Calu3 (cell line): ENCODE measurements at regions not wholly inside any gene's neighbourhood (a gene's known extent, or its start where the extent isn't known, plus 50 kb on each side); places are given as distances from the start of the nearest gene placed in this dataset.

ENCODE experiments used
- BruUV-seq: library from RNA; stranded (reverse); fragments of 400-500 nt; replicated peaks from 2 replicates; lab custom pipeline; 2021; lab: Mats Ljungman, UMichigan
- CTCF ChIA-PET: fragments of 300-600 bp; sonication (Branson Sonifier 250); formaldehyde crosslinking; loops from one replicate; lab custom pipeline; 2022; ENCODE audit warnings: antibody characterized with exemption; lab: Charles Lee
- DNase-seq: peaks from one replicate; pipeline ENCODE4 v3.0.0; 2022
- H3K27ac Mint-ChIP-seq: one replicate; pipeline ENCODE4 v1.8.0; 2022; ENCODE audit warnings: mixed read lengths; ENCODE audit not compliant: unreplicated experiment
- H3K27me3 Mint-ChIP-seq: one replicate; pipeline ENCODE4 v1.8.0; 2022; ENCODE audit warnings: mixed read lengths; ENCODE audit not compliant: unreplicated experiment
- H3K36me3 Mint-ChIP-seq: one replicate; pipeline ENCODE4 v1.8.0; 2022; ENCODE audit warnings: mild to moderate bottlenecking, moderate library complexity, mixed read lengths; ENCODE audit not compliant: insufficient read depth, unreplicated experiment
- H3K4me1 Mint-ChIP-seq: one replicate; pipeline ENCODE4 v1.8.0; 2022; ENCODE audit warnings: mild to moderate bottlenecking, low read depth, mixed read lengths; ENCODE audit not compliant: unreplicated experiment
- H3K4me3 Mint-ChIP-seq: one replicate; pipeline ENCODE4 v1.8.0; 2022; ENCODE audit warnings: mild to moderate bottlenecking, low read depth, moderate library complexity, mixed read lengths; ENCODE audit not compliant: unreplicated experiment
- H3K9me3 Mint-ChIP-seq: one replicate; pipeline ENCODE4 v1.8.0; 2022; ENCODE audit warnings: low read depth, mixed read lengths; ENCODE audit not compliant: unreplicated experiment
- intact Hi-C: fragments of 100-400 bp; cut with micrococcal nuclease; formaldehyde crosslinking; loops from one replicate; pipeline ENCODE4 v1.10.0; 2022; ENCODE audit not compliant: unreplicated experiment
- TF ChIP-seq, protein P1 (sequence below): fragments of 200-600 bp; IDR thresholded peaks from one replicate; pipeline ENCODE4 v1.8.0; 2022; ENCODE audit warnings: antibody characterized with exemption; ENCODE audit not compliant: unreplicated experiment

DNA sequence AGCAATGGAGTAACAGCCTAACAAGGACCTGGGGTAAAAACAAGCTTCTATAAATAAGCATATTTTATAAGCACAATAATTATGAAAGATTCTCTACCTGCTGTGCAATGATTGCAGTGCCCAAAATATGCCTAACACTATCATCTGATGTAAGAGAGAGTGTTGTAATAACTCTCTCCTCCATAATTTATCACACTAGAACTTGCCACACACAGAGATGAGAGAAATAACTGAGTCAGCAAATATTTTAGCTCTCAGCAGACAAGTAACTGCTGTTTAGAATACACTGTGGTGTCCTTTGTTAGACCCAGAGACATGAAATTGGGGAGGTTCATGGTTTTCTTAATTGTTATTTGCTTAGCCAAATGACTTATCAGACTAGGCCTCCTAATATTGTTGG lies 105.3 kb upstream of the ACP3 start:
- no peak overlapping the region for H3K27ac Mint-ChIP-seq
- no peak for DNase-seq
- no peaks in the 10 kb centered on the region for H3K9me3 Mint-ChIP-seq
- no peaks in the 10 kb centered on the region for H3K27me3 Mint-ChIP-seq
- CTCF ChIA-PET = interaction anchor here (0.6 to 3.1 kb wide), 4 partner anchors 17 to 182 kb away, joined by 4 to 26 read pairs (median 10); no protein-coding TSS in a partner anchor
- H3K4me1 Mint-ChIP-seq = peaks cover 12% of the 10 kb centered on the region
- H3K36me3 Mint-ChIP-seq = no peaks in the 10 kb centered on the region
- TF ChIP-seq, protein P1, sequence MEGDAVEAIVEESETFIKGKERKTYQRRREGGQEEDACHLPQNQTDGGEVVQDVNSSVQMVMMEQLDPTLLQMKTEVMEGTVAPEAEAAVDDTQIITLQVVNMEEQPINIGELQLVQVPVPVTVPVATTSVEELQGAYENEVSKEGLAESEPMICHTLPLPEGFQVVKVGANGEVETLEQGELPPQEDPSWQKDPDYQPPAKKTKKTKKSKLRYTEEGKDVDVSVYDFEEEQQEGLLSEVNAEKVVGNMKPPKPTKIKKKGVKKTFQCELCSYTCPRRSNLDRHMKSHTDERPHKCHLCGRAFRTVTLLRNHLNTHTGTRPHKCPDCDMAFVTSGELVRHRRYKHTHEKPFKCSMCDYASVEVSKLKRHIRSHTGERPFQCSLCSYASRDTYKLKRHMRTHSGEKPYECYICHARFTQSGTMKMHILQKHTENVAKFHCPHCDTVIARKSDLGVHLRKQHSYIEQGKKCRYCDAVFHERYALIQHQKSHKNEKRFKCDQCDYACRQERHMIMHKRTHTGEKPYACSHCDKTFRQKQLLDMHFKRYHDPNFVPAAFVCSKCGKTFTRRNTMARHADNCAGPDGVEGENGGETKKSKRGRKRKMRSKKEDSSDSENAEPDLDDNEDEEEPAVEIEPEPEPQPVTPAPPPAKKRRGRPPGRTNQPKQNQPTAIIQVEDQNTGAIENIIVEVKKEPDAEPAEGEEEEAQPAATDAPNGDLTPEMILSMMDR = no peak
- no peak overlapping the region for H3K4me3 Mint-ChIP-seq
- intact Hi-C loops = loop anchor here (1.0 to 5.0 kb wide), 3 partner anchors 32 to 1180 kb away; no protein-coding TSS in a partner anchor
- no TSS peak for BruUV-seq

DNA sequence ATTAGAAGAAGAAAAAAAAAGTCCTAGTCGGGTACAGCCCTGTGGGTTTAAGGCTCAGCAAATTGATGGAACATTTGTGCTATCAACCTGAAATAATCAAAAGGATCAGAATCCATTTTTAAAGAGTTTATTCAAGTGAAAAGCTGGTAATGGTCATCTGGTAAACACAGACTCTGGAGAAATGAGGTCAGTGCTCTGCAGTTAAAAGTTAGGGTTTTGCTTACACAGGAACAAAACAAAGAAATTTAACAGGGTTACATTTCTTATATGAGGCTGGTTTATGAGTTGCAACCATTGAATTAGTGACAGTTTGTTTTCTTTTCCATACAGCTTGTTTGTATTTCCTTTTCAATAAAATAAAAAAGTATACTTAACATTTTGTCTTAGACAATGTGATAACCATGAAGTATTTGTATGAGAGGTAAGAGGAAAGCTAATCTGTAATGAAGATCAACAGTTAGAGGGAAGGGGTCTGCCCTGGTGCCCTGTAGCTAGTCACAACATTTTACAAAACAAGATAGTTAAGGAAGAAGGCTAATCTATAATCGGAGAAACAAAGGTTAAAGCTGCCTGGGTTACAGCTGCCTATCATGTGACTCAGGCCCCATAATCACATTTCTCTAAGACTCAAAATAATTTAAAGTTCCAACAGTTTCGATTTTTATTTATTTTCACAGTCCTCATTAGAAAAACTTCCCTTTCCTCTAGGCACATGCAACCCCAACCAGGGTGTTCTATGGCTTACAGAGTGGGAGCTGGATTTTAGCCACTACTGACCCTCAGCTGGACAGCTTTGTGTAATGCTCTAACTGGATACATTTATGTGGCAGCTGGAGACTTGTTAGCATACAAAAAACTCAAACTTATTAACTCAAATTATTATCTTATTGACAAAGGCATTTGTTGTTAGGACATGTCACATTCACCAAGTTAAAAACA lies 98.1 kb upstream of the ACP3 start:
- Mint-ChIP-seq H3K36me3 (no peaks in the 10 kb centered on the region), H3K4me3 (no peak overlapping the region), H3K9me3 (no peaks in the 10 kb centered on the region), H3K4me1 (no peaks in the 10 kb centered on the region), H3K27ac (no peak overlapping the region), H3K27me3 (no peaks in the 10 kb centered on the region)
- DNase-seq = no peak
- CTCF ChIA-PET = interaction anchor here (0.6 to 1.5 kb wide), 5 partner anchors 38 to 482 kb away, joined by 3 to 5 read pairs (median 3); no protein-coding TSS in a partner anchor
- TF ChIP-seq, protein P1 = no peak
- intact Hi-C loops = no loop called here
- BruUV-seq = no TSS peak

DNA sequence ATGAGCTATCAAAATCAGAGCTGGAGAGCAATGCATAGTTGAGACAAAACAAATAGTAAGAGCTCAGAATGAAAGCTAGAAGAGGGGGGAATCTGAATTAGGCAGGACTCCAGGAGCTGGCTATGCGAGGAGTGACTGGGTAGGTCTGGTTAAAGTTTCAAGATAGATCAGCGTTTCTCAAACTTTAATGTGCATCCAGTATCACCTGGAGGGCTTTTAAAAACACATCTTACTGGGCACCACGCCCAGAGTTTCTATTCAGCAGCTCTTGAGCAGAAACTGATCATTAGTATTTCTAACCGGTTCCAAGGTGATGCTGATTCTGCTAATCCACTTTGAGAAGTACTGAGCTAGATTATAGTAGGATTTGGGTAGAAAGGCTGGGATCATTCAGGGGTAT lies 96.2 kb upstream of the ACP3 start:
- TF ChIP-seq, protein P1 = no peak
- no TSS peak for BruUV-seq
- H3K27ac Mint-ChIP-seq = no peak overlapping the region
- intact Hi-C loops = no loop called here
- H3K36me3 Mint-ChIP-seq = no peaks in the 10 kb centered on the region
- H3K4me3 Mint-ChIP-seq = no peak overlapping the region
- H3K4me1 Mint-ChIP-seq = no peaks in the 10 kb centered on the region
- CTCF ChIA-PET = interaction anchor here (2.5 kb wide), 1 partner anchor 10 kb away, joined by 9 read pairs; no protein-coding TSS in a partner anchor
- no peaks in the 10 kb centered on the region for H3K27me3 Mint-ChIP-seq
- H3K9me3 Mint-ChIP-seq = no peaks in the 10 kb centered on the region
- DNase-seq = no peak

DNA sequence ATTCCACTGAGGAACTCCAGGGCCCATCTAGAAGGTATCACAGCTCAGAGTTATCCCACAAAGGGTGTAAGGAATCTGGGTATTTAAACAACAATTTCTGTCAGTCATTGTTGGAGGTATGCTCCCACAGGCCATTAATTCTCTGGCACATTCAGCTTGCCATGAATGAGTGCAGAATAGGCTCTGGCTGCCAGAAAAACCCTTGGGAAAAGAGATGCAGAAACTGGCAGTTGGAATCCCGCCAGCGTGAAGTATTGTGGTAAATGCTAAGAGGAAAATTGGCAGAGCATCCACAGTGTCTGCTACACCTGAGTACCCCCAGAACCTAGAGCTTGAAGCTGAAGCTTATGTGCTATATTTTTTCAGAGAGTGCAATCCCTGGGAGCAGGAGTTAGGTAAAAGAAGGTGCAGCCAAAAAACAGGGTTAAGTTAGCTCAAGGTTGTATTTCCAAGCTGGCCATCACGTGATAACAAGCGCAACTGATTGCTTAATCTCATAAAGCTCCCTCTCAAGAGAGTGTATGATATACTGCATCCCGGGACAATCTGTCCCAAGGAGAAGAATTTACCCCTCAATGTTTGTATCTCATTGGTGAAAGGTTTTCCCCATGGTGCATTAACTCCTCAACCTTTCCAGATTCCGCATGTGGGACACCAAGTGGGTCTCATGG lies 94.2 kb upstream of the ACP3 start:
- Mint-ChIP-seq H3K4me1 (no peaks in the 10 kb centered on the region), H3K36me3 (no peaks in the 10 kb centered on the region), H3K27me3 (no peaks in the 10 kb centered on the region), H3K9me3 (no peaks in the 10 kb centered on the region), H3K27ac (no peak overlapping the region), H3K4me3 (no peak overlapping the region)
- TF ChIP-seq, protein P1 = no peak
- no TSS peak for BruUV-seq
- intact Hi-C loops = no loop called here
- CTCF ChIA-PET = interaction anchor here (0.5 to 0.7 kb wide), 2 partner anchors 13 to 94 kb away, joined by 4 read pairs; partner anchors contain the start of gene ACP3
- DNase-seq = no peak
